Activated CD4-positive, alpha-beta T cell treated with anti-CD3 and anti-CD28 coated beads, Interleukin-2, Interleukin-4, amounts not matched to agents 100 ng/mL and 50 ng/mL, durations not matched to agents 16 hours and 8 hours (primary cell): ENCODE measurements at regions not wholly inside any gene's neighbourhood (a gene's known extent, or its start where the extent isn't known, plus 50 kb on each side); places are given as distances from the start of the nearest gene placed in this dataset.

ENCODE experiments used
- DNase-seq: peaks from one replicate; pipeline ENCODE4 v3.0.0-alpha.2; 2020; ENCODE audit warnings: low spot score

DNA sequence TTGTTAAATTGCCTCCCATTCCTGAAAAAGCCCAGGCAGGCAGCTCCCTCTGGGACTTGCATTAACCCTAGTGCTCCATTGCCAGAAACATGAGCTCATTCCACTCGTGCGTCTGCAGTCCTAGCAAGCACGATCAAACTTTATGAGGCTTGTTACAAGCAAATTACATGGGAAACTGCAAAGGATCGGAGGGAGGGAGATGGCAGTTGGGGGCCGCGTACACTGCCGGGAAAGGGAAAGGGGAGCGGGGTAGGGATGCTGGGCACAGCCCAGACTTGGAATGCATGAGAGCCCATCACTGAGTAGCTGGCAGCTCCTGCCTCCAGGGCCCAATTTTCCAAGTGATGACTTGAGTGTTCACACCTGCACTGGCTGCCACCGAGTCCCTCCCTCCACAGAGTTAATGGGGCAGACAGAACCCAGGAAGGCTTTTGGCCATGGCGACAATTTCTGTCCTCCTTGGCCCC lies 169.9 kb downstream of the BRINP2 start:
- DNase-seq: no peak

GRCh38 chr1:177338376-177338775 lies 167.6 kb downstream of the BRINP2 start:
- no peak for DNase-seq

GRCh38 chr1:177334903-177335302 lies 164.1 kb downstream of the BRINP2 start:
- DNase-seq: no peak

- DNase-seq: no peak
Measured at GRCh38 chr1:177333936-177334595, 163.3 kb downstream of the BRINP2 start.
